HG02852 (cell line): ENCODE measurements at regions not wholly inside any gene's neighbourhood (a gene's known extent, or its start where the extent isn't known, plus 50 kb on each side); places are given as distances from the start of the nearest gene placed in this dataset.

Experiments used
- ATAC-seq: cut with Tn5 transposase; IDR thresholded peaks from one replicate; pipeline ENCODE4 v1.9.1; 2021; ENCODE audit warnings: mild to moderate bottlenecking, moderate library complexity; ENCODE audit not compliant: unreplicated experiment

- ATAC-seq: no peak
Observed at GRCh38 chr7:113825832-113826231, 93.0 kb downstream of the PPP1R3A start.

GRCh38 chr7:113824117-113824823, 94.5 kb downstream of the PPP1R3A start:
- no peak for ATAC-seq

DNA sequence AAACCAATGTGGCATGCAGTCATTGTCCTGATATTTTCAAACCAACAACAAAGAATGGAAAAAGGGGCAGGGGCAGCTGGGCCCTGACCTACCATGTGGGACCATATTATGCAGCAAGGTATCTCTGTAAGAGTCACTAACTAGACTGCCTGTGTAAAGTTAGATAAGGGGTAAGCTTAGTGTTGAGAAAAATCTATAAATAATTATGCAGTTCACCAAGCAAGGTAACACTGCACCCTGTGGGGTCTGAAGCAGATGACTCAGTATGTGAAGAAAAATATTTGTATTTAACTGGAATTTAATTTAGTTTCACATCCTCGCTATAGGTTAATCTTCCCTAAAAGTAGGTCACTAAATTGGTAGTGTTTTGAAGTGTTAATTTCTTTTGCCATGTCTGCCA, 99.3 kb downstream of the PPP1R3A start:
- ATAC-seq: no peak

DNA sequence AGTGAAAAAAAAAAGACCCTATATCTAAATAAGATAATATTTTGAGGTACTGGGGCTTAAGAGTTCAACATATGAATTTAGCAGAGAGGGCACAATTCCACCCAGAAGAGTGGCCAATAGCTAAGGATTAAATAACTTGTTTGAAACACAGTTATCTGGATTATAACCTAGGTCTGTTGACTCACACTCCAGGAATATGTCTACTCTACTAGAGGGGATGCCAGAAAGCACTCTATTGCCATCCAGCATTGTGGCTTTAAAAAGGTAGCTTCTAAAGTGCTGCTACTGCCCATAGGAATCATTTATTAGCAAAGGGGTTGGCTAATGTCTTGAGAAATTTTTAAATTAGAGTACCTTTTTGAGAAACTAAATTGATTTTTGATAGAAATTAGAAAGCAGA, 102.2 kb downstream of the PPP1R3A start:
- no peak for ATAC-seq

- ATAC-seq: no peak
Observed at GRCh38 chr7:113813471-113813870, 105.3 kb downstream of the PPP1R3A start.

- no peak for ATAC-seq
Observed at GRCh38 chr7:113812591-113813255, 106.1 kb downstream of the PPP1R3A start.

GRCh38 chr7:113810080-113810744, 108.6 kb downstream of the PPP1R3A start:
- ATAC-seq: no peak

- ATAC-seq: no peak
Observed at GRCh38 chr7:113809581-113809980, 109.2 kb downstream of the PPP1R3A start.

GRCh38 chr7:113806633-113807327, 112.0 kb downstream of the PPP1R3A start:
- ATAC-seq: no peak

GRCh38 chr7:113805976-113806375, 112.8 kb downstream of the PPP1R3A start:
- ATAC-seq: no peak

GRCh38 chr7:113804475-113805095, 114.2 kb downstream of the PPP1R3A start:
- ATAC-seq: no peak

GRCh38 chr7:113801751-113802150, 117.1 kb downstream of the PPP1R3A start:
- no peak for ATAC-seq

DNA sequence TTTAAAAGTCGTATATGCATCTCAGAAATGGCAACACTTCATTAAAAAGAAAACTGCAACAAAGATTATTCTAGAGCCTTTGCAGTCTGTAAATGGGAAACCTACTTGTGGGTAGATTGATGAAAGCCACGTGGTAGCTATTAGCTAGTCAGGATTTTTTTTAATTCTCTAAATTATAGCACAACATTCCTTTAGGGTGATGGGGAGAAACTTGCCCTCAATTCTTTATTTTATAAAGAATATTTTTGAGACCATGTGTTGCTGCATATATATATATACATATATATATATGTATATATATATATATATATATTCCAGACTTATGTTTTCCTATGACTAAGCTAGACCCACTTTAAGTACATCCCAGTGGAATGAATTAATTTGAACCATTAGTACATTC, 118.0 kb downstream of the PPP1R3A start:
- ATAC-seq: no peak

GRCh38 chr7:113799896-113800295, 118.9 kb downstream of the PPP1R3A start:
- peak; percentile 93 for ATAC-seq

GRCh38 chr7:113797420-113798010, 121.3 kb downstream of the PPP1R3A start:
- no peak for ATAC-seq

GRCh38 chr7:113796557-113796956, 122.3 kb downstream of the PPP1R3A start:
- no peak for ATAC-seq

- ATAC-seq: no peak
Observed at GRCh38 chr7:113794573-113794972, 124.2 kb downstream of the PPP1R3A start.

DNA sequence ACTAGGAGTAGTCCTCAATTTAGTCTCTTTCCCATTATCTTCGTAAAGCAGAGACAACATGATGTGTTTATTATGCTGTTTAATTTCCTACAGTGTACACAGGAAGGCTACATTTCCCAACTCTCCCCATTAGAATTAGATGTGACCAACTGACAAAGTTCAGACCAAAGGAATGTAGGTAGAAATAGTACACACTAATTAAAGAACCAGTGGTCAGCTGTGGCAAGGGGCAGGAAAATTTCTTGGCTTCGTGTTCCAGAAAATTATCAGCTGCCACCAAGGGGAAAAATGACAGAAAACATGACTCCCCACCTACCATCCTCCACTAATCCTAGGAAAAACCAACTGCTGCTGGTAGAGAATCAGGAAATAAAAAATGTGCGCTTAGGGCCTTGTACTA, 125.6 kb downstream of the PPP1R3A start:
- no peak for ATAC-seq

GRCh38 chr7:113790025-113790424, 128.8 kb downstream of the PPP1R3A start:
- ATAC-seq: no peak

- ATAC-seq: no peak
Observed at GRCh38 chr7:113787106-113787505, 131.7 kb downstream of the PPP1R3A start.

DNA sequence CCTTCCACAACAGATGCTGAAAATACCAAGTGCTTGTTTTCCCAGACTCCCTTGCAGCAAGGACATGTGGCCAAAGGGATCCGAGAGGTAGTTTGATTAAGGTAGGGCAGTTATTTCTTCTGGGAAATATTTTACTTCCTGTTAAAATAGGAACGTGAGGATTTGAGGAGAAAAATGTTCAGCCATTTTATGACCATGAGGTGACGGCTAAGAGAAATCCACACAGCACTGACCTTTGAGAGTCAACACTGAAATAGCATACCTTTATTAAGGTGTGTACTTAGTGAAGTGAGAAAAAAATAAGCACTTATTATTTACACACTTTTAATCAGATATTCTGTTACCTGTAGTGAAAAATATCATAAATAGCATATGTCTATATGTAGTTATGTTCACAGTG, 133.9 kb downstream of the PPP1R3A start:
- no peak for ATAC-seq
